Erythroblast (primary cell): ENCODE measurements at regions not wholly inside any gene's neighbourhood (a gene's known extent, or its start where the extent isn't known, plus 50 kb on each side); places are given as distances from the start of the nearest gene placed in this dataset.

Experiments used
- GATA1 ChIP-seq: IDR thresholded peaks from 2 replicates; pipeline ENCODE4 v1.6.1; 2011; ENCODE audit warnings: low read depth, mild to moderate bottlenecking, control low read depth, low read length, moderate library complexity
- POLR2A ChIP-seq: IDR thresholded peaks from 2 replicates; pipeline ENCODE4 v1.6.1; 2011; ENCODE audit warnings: mild to moderate bottlenecking, low read length

DNA sequence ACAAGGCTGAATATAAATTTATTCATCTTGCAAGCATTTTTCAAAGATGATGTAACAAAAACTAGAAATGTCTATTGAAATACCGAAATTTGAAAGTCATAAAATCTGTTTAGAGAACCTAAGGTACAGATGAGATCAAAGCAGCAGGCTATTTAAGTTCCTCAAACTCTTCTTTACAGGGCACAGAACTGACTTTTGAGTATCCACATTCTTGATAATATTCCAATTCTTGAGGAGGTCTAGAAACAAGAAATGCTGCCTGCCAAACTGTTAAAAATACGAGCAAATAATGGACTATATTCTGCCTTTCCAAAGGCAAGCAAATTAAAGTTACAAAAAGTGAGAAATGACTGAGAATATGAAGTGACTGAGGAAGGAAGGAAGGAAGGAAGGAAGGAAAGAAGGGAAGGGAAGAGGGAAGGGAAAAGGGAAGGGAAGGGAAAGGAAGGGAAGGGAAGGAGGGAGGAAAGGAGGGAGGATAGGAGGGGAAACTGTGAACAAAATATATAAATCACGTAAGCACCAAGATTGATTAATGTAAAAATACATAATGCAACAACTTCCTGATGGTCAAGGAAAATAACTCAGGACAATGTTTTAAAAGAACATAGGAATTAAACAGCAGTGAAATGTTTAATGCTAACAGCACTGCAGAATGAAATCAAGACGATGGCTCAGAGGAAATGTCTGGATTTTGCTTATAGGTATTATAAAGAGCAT lies 248.9 kb upstream of the HNRNPA3 start:
- no peak for TF ChIP-seq POLR2A
- no peak for TF ChIP-seq GATA1
